PFSK-1 (cell line): ENCODE measurements at regions not wholly inside any gene's neighbourhood (a gene's known extent, or its start where the extent isn't known, plus 50 kb on each side); places are given as distances from the start of the nearest gene placed in this dataset.

Source experiments
- FOXP2 ChIP-seq: optimal IDR thresholded peaks from 2 replicates; pipeline ENCODE3; 2011; ENCODE audit warnings: borderline replicate concordance, control low read depth, inconsistent platforms; ENCODE audit not compliant: insufficient read depth; ENCODE audit errors: extremely low read length, extremely low read depth
- POLR2AphosphoS5 ChIP-seq: IDR thresholded peaks from 2 replicates; pipeline ENCODE4 v1.6.1; 2012; ENCODE audit warnings: low read depth, mild to moderate bottlenecking, control low read depth, low read length, moderate library complexity
- SIN3A ChIP-seq: IDR thresholded peaks from 2 replicates; pipeline ENCODE4 v1.6.1; 2012; ENCODE audit warnings: mild to moderate bottlenecking, low read length, moderate library complexity, borderline replicate concordance; ENCODE audit not compliant: insufficient read depth
- TAF1 ChIP-seq: IDR thresholded peaks from 2 replicates; pipeline ENCODE4 v1.6.1; 2012; ENCODE audit warnings: low read length, control low read depth, borderline replicate concordance; ENCODE audit not compliant: insufficient read depth
- TF ChIP-seq, protein P1 (sequence below), 2 experiments: IDR thresholded peaks; 2 replicates each; pipeline versions ENCODE4 v1.6.1 to v1.8.0; 2011 to 2012; ENCODE audit warnings: low read depth in 2 of 2, low read length in 2 of 2, control low read depth in 1 of 2, inconsistent platforms in 1 of 2, mild to moderate bottlenecking in 1 of 2, moderate library complexity in 1 of 2; ENCODE audit not compliant: insufficient read depth in 1 of 2

DNA sequence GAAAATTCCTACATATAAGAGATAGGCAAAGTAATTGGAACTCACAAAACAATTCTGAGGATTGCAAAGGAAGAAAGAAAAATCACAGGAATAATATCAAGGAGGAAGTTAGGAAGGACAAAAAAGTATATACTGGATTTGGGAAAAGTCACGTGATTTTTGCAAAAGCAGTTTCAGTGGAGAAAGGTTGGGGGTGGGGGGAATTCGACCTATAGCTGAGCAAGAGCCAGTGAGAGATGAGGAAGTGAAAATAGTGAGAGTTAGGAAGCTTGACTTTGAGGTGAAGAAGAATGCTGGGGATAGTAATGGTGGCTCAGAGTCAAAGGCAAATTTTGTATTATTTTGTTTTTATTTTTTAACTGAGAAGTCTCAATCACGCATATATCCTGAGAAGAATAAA lies 438.0 kb upstream of the PMFBP1 start:
- TF ChIP-seq TAF1 = no peak
- no peak for TF ChIP-seq SIN3A
- no peak for TF ChIP-seq POLR2AphosphoS5
- TF ChIP-seq, protein P1, sequence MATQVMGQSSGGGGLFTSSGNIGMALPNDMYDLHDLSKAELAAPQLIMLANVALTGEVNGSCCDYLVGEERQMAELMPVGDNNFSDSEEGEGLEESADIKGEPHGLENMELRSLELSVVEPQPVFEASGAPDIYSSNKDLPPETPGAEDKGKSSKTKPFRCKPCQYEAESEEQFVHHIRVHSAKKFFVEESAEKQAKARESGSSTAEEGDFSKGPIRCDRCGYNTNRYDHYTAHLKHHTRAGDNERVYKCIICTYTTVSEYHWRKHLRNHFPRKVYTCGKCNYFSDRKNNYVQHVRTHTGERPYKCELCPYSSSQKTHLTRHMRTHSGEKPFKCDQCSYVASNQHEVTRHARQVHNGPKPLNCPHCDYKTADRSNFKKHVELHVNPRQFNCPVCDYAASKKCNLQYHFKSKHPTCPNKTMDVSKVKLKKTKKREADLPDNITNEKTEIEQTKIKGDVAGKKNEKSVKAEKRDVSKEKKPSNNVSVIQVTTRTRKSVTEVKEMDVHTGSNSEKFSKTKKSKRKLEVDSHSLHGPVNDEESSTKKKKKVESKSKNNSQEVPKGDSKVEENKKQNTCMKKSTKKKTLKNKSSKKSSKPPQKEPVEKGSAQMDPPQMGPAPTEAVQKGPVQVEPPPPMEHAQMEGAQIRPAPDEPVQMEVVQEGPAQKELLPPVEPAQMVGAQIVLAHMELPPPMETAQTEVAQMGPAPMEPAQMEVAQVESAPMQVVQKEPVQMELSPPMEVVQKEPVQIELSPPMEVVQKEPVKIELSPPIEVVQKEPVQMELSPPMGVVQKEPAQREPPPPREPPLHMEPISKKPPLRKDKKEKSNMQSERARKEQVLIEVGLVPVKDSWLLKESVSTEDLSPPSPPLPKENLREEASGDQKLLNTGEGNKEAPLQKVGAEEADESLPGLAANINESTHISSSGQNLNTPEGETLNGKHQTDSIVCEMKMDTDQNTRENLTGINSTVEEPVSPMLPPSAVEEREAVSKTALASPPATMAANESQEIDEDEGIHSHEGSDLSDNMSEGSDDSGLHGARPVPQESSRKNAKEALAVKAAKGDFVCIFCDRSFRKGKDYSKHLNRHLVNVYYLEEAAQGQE (IDR thresholded peaks at IDR 0.05; ENCODE audit: insufficient read depth in 1 of 2, low read depth in 2 of 2, low read length in 2 of 2) = no peak

DNA sequence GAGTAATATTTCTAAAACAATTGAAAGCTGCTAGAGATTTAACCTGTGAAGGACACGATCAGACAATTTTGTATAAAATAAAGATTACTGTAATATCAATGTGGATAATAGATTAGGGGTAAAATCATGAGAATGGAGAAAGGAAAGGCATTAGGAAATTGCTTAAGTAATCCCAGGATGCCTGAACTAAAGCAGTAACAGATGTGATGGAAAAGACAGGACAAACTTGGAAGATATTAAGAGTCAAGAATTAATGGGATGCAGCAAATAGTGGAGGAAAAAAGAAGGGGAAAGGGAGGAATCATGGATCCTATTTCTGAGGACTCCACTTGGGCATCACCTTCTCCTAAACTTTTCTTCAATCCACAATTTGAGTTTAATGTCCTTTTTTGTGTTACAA lies 437.1 kb upstream of the PMFBP1 start:
- TF ChIP-seq FOXP2 (no peak), TAF1 (no peak), POLR2AphosphoS5 (no peak), SIN3A (no peak)
- TF ChIP-seq, protein P1 (IDR thresholded peaks at IDR 0.05; ENCODE audit: insufficient read depth in 1 of 2, low read depth in 2 of 2, low read length in 2 of 2) = no peak

DNA sequence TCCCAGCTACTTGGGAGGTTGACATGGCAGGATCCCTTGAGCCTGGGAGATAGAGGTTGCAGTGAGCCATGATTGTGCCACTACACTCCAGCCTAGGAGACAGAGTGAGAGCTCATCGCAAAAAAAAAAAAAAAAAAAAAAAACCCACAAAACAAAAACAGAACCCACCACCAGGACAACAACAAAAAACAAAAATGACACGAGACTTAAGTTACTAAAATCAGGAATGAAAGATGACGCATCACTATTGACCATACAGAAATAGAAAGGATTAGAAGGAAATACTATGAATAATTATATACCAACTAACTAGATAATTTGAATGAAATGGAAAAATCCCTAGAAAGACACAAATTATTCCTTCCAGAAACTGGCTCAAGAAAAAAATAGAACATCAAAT lies 432.4 kb upstream of the PMFBP1 start:
- TF ChIP-seq TAF1 = no peak
- TF ChIP-seq FOXP2 = no peak
- TF ChIP-seq SIN3A = no peak
- no peak for TF ChIP-seq POLR2AphosphoS5
- TF ChIP-seq, protein P1 (IDR thresholded peaks at IDR 0.05; ENCODE audit: insufficient read depth in 1 of 2, low read depth in 2 of 2, low read length in 2 of 2) = no peak

DNA sequence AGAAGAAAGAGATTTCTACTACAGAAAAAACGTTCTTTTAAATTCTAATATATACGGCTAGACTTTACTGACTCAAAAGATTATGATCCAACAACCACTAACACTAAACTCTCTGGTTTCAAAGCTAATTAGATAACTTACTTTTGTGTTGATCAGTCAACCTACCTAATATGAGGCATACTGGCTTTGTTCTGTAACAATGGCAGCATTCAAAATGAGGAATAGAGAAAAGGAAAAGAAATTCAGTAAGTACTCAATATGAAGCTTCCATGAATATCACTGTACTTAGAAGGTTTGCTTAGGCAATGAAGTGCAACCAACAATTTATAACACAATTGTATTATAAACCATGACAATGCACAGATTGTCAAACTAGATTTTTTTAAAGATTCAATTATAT lies 430.5 kb upstream of the PMFBP1 start:
- TF ChIP-seq TAF1 (no peak), POLR2AphosphoS5 (no peak), FOXP2 (no peak), SIN3A (no peak)
- TF ChIP-seq, protein P1 (IDR thresholded peaks at IDR 0.05; ENCODE audit: insufficient read depth in 1 of 2, low read depth in 2 of 2, low read length in 2 of 2) = no peak

DNA sequence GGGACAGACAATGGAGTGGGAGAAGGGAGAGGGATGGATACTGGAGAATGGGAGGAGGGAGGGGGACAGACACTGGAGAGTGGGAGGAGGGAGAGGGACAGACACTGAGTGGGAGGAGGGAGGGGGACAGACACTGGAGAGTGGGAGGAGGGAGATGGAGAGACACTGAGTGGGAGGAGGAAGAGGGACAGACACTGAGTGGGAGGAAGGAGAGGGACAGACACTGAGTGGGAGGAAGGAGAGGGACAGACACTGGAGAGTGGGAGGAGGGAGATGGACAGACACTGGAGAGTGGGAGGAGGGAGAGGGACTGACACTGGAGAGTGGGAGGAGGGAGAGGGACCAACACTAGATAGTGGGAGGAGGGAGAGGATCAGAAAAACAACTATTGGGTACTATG lies 426.7 kb upstream of the PMFBP1 start:
- TF ChIP-seq SIN3A (no peak), POLR2AphosphoS5 (no peak), FOXP2 (no peak), TAF1 (no peak)
- TF ChIP-seq, protein P1 (IDR thresholded peaks at IDR 0.05; ENCODE audit: insufficient read depth in 1 of 2, low read depth in 2 of 2, low read length in 2 of 2) = no peak
